ENCODE measurements at regions not wholly inside any gene's neighbourhood (a gene's known extent, or its start where the extent isn't known, plus 50 kb on each side); places are given as distances from the start of the nearest gene placed in this dataset.
"Not testable (repeated sequence)": the region's sequence is repeated elsewhere in the genome, so short reads cannot be mapped to it uniquely, and the experiment has no call there.

- no peak overlapping the region for H3K9ac ChIP-seq (ENCODE audit: low read length)
- Mint-ChIP-seq H3K4me3 (ENCODE audit: unreplicated experiment) (no peak overlapping the region), H3K27ac (ENCODE audit: unreplicated experiment) (peak overlapping the region; percentile 53)
Measured at GRCh38 chr17:83192161-83192788, 112.9 kb downstream of the METRNL start.

GRCh38 chr17:83192789-83193335, 113.5 kb downstream of the METRNL start:
- not testable (repeated sequence) for H3K27ac ChIP-seq (ENCODE audit: low read depth, low read length); H3K4me1 Mint-ChIP-seq (ENCODE audit: low read depth, unreplicated experiment); H3K4me2 ChIP-seq (ENCODE audit: low read length); H3K4me3 ChIP-seq (ENCODE audit: insufficient read depth, low read depth, low read length); H3K27ac Mint-ChIP-seq (ENCODE audit: unreplicated experiment); H3K36me3 ChIP-seq (ENCODE audit: insufficient read depth, low read length); DNase-seq (ENCODE audit: low read depth); H3K79me2 ChIP-seq (ENCODE audit: insufficient read depth, low read length); H3K4me3 Mint-ChIP-seq (ENCODE audit: unreplicated experiment); FAIRE-seq; H4K20me1 ChIP-seq (ENCODE audit: insufficient read depth, low read length); H3K9ac ChIP-seq (ENCODE audit: low read length); H2AFZ ChIP-seq (ENCODE audit: low read depth, low read length); H3K9me3 ChIP-seq (ENCODE audit: insufficient read depth, low read depth, low read length); H3K36me3 Mint-ChIP-seq (ENCODE audit: low read depth, unreplicated experiment)
- Mint-ChIP-seq H3K27me3 (ENCODE audit: low read depth, unreplicated experiment) (peaks cover 14% of the 10 kb centered on the region), H3K9me3 (ENCODE audit: unreplicated experiment) (peaks cover 18% of the 10 kb centered on the region)
- H3K27me3 ChIP-seq (ENCODE audit: insufficient read depth, low read length) = peaks cover 11% of the 10 kb centered on the region
- H3K4me1 ChIP-seq (ENCODE audit: insufficient read depth, low read length) = peaks cover 25% of the 10 kb centered on the region

More at GRCh38 chr17:83192161-83192788, 112.9 kb downstream of the METRNL start:
- no peaks in the 10 kb centered on the region for H3K36me3 Mint-ChIP-seq (ENCODE audit: low read depth, unreplicated experiment)
- Histone ChIP-seq H3K79me2 (ENCODE audit: insufficient read depth, low read length) (no peaks in the 10 kb centered on the region), H3K4me1 (ENCODE audit: insufficient read depth, low read length) (peaks cover 25% of the 10 kb centered on the region), H3K36me3 (ENCODE audit: insufficient read depth, low read length) (no peaks in the 10 kb centered on the region), H3K4me3 (ENCODE audit: insufficient read depth, low read depth, low read length) (no peak overlapping the region), H3K27ac (ENCODE audit: low read depth, low read length) (no peak overlapping the region), H4K20me1 (ENCODE audit: insufficient read depth, low read length) (no peaks in the 10 kb centered on the region), H2AFZ (ENCODE audit: low read depth, low read length) (no peak overlapping the region), H3K4me2 (ENCODE audit: low read length) (peak overlapping the region; percentile 25), H3K9me3 (ENCODE audit: insufficient read depth, low read depth, low read length) (peaks cover 6% of the 10 kb centered on the region), H3K27me3 (ENCODE audit: insufficient read depth, low read length) (peaks cover 12% of the 10 kb centered on the region)
- H3K4me1 Mint-ChIP-seq (ENCODE audit: low read depth, unreplicated experiment) = no peaks in the 10 kb centered on the region
- no peak for DNase-seq (ENCODE audit: low read depth)
- peaks cover 20% of the 10 kb centered on the region for H3K9me3 Mint-ChIP-seq (ENCODE audit: unreplicated experiment)
- peak; percentile 54 for FAIRE-seq
- H3K27me3 Mint-ChIP-seq (ENCODE audit: low read depth, unreplicated experiment) = peaks cover 12% of the 10 kb centered on the region
- TF ChIP-seq EZH2 (IDR thresholded peaks at IDR 0.05; ENCODE audit: insufficient read depth, low read length) (no peak), CTCF (IDR thresholded peaks at IDR 0.05; ENCODE audit: insufficient read depth, low read depth, low read length) (no peak)

GRCh38 chr17:83193336-83194185, 114.2 kb downstream of the METRNL start:
- Mint-ChIP-seq H3K36me3 (ENCODE audit: low read depth, unreplicated experiment) (no peaks in the 10 kb centered on the region), H3K4me3 (ENCODE audit: unreplicated experiment) (no peak overlapping the region), H3K4me1 (ENCODE audit: low read depth, unreplicated experiment) (no peaks in the 10 kb centered on the region), H3K27ac (ENCODE audit: unreplicated experiment) (peak overlapping the region; percentile 47), H3K27me3 (ENCODE audit: low read depth, unreplicated experiment) (peaks cover 13% of the 10 kb centered on the region), H3K9me3 (ENCODE audit: unreplicated experiment) (peaks cover 11% of the 10 kb centered on the region)
- DNase-seq (ENCODE audit: low read depth) (peak; percentile 51), FAIRE-seq (no peak)
- peaks cover 4% of the 10 kb centered on the region for H3K27me3 ChIP-seq (ENCODE audit: insufficient read depth, low read length)
- TF ChIP-seq EZH2 (IDR thresholded peaks at IDR 0.05; ENCODE audit: insufficient read depth, low read length) = no peak
- TF ChIP-seq CTCF (IDR thresholded peaks at IDR 0.05; ENCODE audit: insufficient read depth, low read depth, low read length) = no peak
- no peaks in the 10 kb centered on the region for H3K9me3 ChIP-seq (ENCODE audit: insufficient read depth, low read depth, low read length)
- no peak overlapping the region for H3K4me2 ChIP-seq (ENCODE audit: low read length)
- peaks cover 25% of the 10 kb centered on the region for H3K4me1 ChIP-seq (ENCODE audit: insufficient read depth, low read length)
- no peaks in the 10 kb centered on the region for H4K20me1 ChIP-seq (ENCODE audit: insufficient read depth, low read length)
- H3K36me3 ChIP-seq (ENCODE audit: insufficient read depth, low read length) = no peaks in the 10 kb centered on the region
- no peak overlapping the region for H3K27ac ChIP-seq (ENCODE audit: low read depth, low read length)
- no peak overlapping the region for H2AFZ ChIP-seq (ENCODE audit: low read depth, low read length)
- H3K9ac ChIP-seq (ENCODE audit: low read length) = no peak overlapping the region
- no peak overlapping the region for H3K4me3 ChIP-seq (ENCODE audit: insufficient read depth, low read depth, low read length)
- H3K79me2 ChIP-seq (ENCODE audit: insufficient read depth, low read length) = no peaks in the 10 kb centered on the region

Measured in astrocyte (in vitro differentiated cells and primary cell).